CD4-positive, alpha-beta T cell (primary cell): ENCODE measurements at regions not wholly inside any gene's neighbourhood (a gene's known extent, or its start where the extent isn't known, plus 50 kb on each side); places are given as distances from the start of the nearest gene placed in this dataset.

Experiments used
- ATAC-seq: fragments of 200-7000 bp; cut with Tn5 transposase; one replicate; pipeline ENCODE4 v1.10.0; 2022; ENCODE audit warnings: mild to moderate bottlenecking; ENCODE audit not compliant: poor library complexity
- CTCF ChIA-PET: fragments of 350-600 bp; sonication (Branson Sonifier 250); formaldehyde crosslinking; loops from one replicate; lab custom pipeline; 2021; ENCODE audit warnings: antibody characterized with exemption, inconsistent platforms; lab: Charles Lee
- POLR2A ChIA-PET: fragments of 350-600 bp; sonication (Branson Sonifier 250); formaldehyde crosslinking; loops from one replicate; lab custom pipeline; 2021; ENCODE audit warnings: antibody characterized with exemption, inconsistent platforms; lab: Charles Lee
- DNase-seq, 14 experiments: peaks; one replicate each; pipeline ENCODE4 v3.0.0-alpha.2; 2013 to 2020; ENCODE audit warnings: mixed read lengths in 2 of 14
- H3K27ac ChIP-seq, 2 donors: one replicate each; pipeline versions ENCODE4 v1.5.1 to v1.7.0; 2013; ENCODE audit warnings: low read length in 2 of 2, low read depth in 1 of 2, mild to moderate bottlenecking in 1 of 2
- H3K27me3 ChIP-seq, 2 experiments: 1 replicate in 1 of 2; 2 replicates in 1 of 2; pipeline versions ENCODE4 v1.6.1 to v1.7.0; 2013; ENCODE audit warnings: low read length in 2 of 2, control low read depth in 1 of 2, mild to moderate bottlenecking in 1 of 2, moderate library complexity in 1 of 2; ENCODE audit not compliant: insufficient read depth in 2 of 2, control insufficient read depth in 1 of 2
- H3K36me3 ChIP-seq: one replicate; pipeline ENCODE4 v1.6.1; 2013; ENCODE audit warnings: low read length, control low read depth; ENCODE audit not compliant: insufficient read depth
- H3K4me1 ChIP-seq: one replicate; pipeline ENCODE4 v1.6.1; 2013; ENCODE audit warnings: low read length, control low read depth; ENCODE audit not compliant: insufficient read depth
- H3K4me3 ChIP-seq: one replicate; pipeline ENCODE4 v1.5.1; 2013; ENCODE audit warnings: mild to moderate bottlenecking, low read length, moderate library complexity
- H3K9me3 ChIP-seq, 2 experiments: 1 replicate in 1 of 2; 2 replicates in 1 of 2; pipeline versions ENCODE4 v1.6.1 to v1.7.0; 2013; ENCODE audit warnings: low read length in 2 of 2, mild to moderate bottlenecking in 2 of 2, control low read depth in 1 of 2, moderate library complexity in 1 of 2; ENCODE audit not compliant: control insufficient read depth in 1 of 2, insufficient read depth in 1 of 2
- H3K27ac Mint-ChIP-seq: one replicate; pipeline ENCODE4 v1.8.0; 2020; ENCODE audit warnings: mixed read lengths
- H3K27me3 Mint-ChIP-seq: one replicate; pipeline ENCODE4 v1.8.0; 2021; ENCODE audit warnings: mixed read lengths
- H3K36me3 Mint-ChIP-seq: one replicate; pipeline ENCODE4 v1.8.0; 2021; ENCODE audit warnings: low read depth, mixed read lengths
- H3K4me1 Mint-ChIP-seq: one replicate; pipeline ENCODE4 v1.8.0; 2021; ENCODE audit warnings: low read depth, mixed read lengths
- H3K4me3 Mint-ChIP-seq: one replicate; pipeline ENCODE4 v1.8.0; 2020; ENCODE audit warnings: mild to moderate bottlenecking, mixed read lengths
- H3K9me3 Mint-ChIP-seq: one replicate; pipeline ENCODE4 v1.8.0; 2020; ENCODE audit warnings: mixed read lengths
- intact Hi-C, 2 experiments: fragments of 100-400 bp; cut with DNase I in 1 of 2; cut with micrococcal nuclease in 1 of 2; formaldehyde crosslinking; loops; one replicate each; pipeline versions ENCODE4 v1.15.1 to v1.9.0; 2023 to 2025; cut with DNase I, micrococcal nuclease
- TF ChIP-seq, protein P1 (sequence below): fragments of 200-600 bp; IDR thresholded peaks from one replicate; pipeline ENCODE4 v1.8.0; 2022; ENCODE audit warnings: antibody characterized with exemption, mild to moderate bottlenecking

DNA sequence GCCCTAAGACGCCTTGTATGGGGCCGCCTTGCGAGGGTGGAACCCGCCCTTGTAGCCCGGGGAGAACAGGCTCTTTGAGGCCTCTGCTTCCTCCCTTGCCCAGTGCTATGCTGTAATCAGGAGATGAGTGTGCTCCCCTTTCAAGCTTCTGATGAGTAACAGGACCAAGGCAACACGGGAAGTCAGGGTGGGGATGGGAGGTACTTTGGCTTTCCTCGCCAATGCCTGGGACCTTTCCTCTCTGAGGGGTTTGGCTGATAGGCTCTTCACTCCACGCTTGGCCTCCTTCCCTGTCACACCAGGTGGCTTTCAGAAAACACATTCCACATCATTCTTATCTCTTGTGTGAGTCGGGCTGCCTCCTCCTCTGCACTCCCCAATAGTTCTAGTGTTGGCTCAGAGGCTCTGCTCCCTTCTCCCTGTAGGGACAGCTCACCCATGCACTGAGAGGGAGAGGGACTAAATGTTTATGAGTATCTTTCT lies 223.7 kb upstream of the TRIB2 start:
- no peaks in the 10 kb centered on the region for H3K27me3 ChIP-seq
- ATAC-seq (peak; percentile 43), DNase-seq (peak in 10 of 14 experiments; percentile 14 to 73 (median 38))
- no peaks in the 10 kb centered on the region for H3K9me3 ChIP-seq
- Mint-ChIP-seq H3K36me3 (no peaks in the 10 kb centered on the region), H3K9me3 (no peaks in the 10 kb centered on the region), H3K27me3 (no peaks in the 10 kb centered on the region), H3K27ac (peak overlapping the region; percentile 80), H3K4me3 (no peak overlapping the region), H3K4me1 (peaks cover 74% of the 10 kb centered on the region)
- H3K27ac ChIP-seq: peak overlapping the region in 1 of 2 donors; percentile 51
- peaks cover 58% of the 10 kb centered on the region for H3K4me1 ChIP-seq
- H3K4me3 ChIP-seq: no peak overlapping the region
- CTCF ChIA-PET: interaction anchor here (0.6 to 1.9 kb wide), 2 partner anchors 13 to 22 kb away, joined by 3 to 6 read pairs; no protein-coding TSS in a partner anchor
- no peaks in the 10 kb centered on the region for H3K36me3 ChIP-seq
- TF ChIP-seq, protein P1, sequence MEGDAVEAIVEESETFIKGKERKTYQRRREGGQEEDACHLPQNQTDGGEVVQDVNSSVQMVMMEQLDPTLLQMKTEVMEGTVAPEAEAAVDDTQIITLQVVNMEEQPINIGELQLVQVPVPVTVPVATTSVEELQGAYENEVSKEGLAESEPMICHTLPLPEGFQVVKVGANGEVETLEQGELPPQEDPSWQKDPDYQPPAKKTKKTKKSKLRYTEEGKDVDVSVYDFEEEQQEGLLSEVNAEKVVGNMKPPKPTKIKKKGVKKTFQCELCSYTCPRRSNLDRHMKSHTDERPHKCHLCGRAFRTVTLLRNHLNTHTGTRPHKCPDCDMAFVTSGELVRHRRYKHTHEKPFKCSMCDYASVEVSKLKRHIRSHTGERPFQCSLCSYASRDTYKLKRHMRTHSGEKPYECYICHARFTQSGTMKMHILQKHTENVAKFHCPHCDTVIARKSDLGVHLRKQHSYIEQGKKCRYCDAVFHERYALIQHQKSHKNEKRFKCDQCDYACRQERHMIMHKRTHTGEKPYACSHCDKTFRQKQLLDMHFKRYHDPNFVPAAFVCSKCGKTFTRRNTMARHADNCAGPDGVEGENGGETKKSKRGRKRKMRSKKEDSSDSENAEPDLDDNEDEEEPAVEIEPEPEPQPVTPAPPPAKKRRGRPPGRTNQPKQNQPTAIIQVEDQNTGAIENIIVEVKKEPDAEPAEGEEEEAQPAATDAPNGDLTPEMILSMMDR: no peak
- POLR2A ChIA-PET: no interaction called here
- intact Hi-C loops: no loop called here

DNA sequence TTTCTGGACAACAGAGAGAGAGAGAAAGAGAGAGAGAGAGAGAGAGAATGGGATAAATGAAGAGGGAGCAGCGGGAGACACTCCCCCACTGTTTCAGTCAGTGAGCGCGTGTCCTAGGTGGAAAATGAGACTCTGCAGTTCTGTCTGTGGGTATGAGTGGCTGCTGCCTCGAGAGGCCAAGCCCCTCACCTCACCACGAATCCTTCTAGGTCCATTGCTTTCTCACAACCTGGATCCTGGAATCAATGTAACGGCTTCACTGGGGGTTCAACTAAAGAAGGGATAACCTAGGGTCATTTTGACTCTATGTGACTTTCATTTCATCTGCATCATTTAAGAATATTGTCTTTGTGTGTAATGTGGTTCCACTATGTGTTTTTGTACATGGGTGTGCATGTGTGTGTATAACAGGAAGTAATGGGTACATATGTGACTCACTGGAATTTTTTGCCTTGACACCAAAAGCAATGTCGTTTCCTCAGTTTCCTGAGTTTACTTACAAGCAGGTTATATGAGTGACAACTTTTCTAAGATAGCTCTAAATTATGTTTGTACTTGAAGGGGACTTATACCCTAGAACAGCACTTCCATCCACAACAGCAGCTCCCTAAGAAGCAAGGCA lies 221.4 kb upstream of the TRIB2 start:
- ChIA-PET POLR2A (interaction anchor here (1.4 kb wide), 1 partner anchor 20 kb away, joined by 3 read pairs; no protein-coding TSS in a partner anchor), CTCF (no interaction called here)
- no peaks in the 10 kb centered on the region for H3K27me3 ChIP-seq
- intact Hi-C loops: loop anchor here in 1 of 2 experiments (5.0 kb wide), 1 partner anchor 43 kb away; no protein-coding TSS in a partner anchor
- Mint-ChIP-seq H3K27ac (peak overlapping the region; percentile 80), H3K9me3 (no peaks in the 10 kb centered on the region), H3K27me3 (no peaks in the 10 kb centered on the region), H3K4me1 (peaks cover 80% of the 10 kb centered on the region), H3K36me3 (no peaks in the 10 kb centered on the region), H3K4me3 (peak overlapping the region; percentile 19)
- TF ChIP-seq, protein P1: no peak
- H3K27ac ChIP-seq: peak overlapping the region in 1 of 2 donors; percentile 58
- no peak overlapping the region for H3K4me3 ChIP-seq
- no peaks in the 10 kb centered on the region for H3K36me3 ChIP-seq
- DNase-seq: peak in 3 of 14 experiments; percentile 40 to 45 (median 44)
- H3K4me1 ChIP-seq: peaks cover 62% of the 10 kb centered on the region
- H3K9me3 ChIP-seq: no peaks in the 10 kb centered on the region
- no peak for ATAC-seq

- no peaks in the 10 kb centered on the region for H3K36me3 ChIP-seq
- intact Hi-C loops: loop anchor here in 1 of 2 experiments (5.0 kb wide), 1 partner anchor 46 kb away; no protein-coding TSS in a partner anchor
- peak overlapping the region in 1 of 2 donors; percentile 91 for H3K27ac ChIP-seq
- Mint-ChIP-seq H3K4me1 (peaks cover 92% of the 10 kb centered on the region), H3K36me3 (no peaks in the 10 kb centered on the region), H3K9me3 (no peaks in the 10 kb centered on the region), H3K27me3 (no peaks in the 10 kb centered on the region), H3K27ac (peak overlapping the region; percentile 80), H3K4me3 (peak overlapping the region; percentile 73)
- peaks cover 75% of the 10 kb centered on the region for H3K4me1 ChIP-seq
- no peak for ATAC-seq
- no peak for DNase-seq
- ChIA-PET POLR2A (interaction anchor here (1.2 to 2.9 kb wide), 4 partner anchors 10 to 231 kb away, joined by 3 to 24 read pairs (median 8); partner anchors contain the start of gene TRIB2), CTCF (no interaction called here)
- no peaks in the 10 kb centered on the region for H3K9me3 ChIP-seq
- TF ChIP-seq, protein P1: no peak
- no peak overlapping the region for H3K4me3 ChIP-seq
- no peaks in the 10 kb centered on the region for H3K27me3 ChIP-seq
These were observed 218.4 kb upstream of the TRIB2 start for GRCh38 chr2:12498286-12498685.
